ENCODE measurements at regions not wholly inside any gene's neighbourhood (a gene's known extent, or its start where the extent isn't known, plus 50 kb on each side); places are given as distances from the start of the nearest gene placed in this dataset.
"Not testable (repeated sequence)": the region's sequence is repeated elsewhere in the genome, so short reads cannot be mapped to it uniquely, and the experiment has no call there.

- DNase-seq (ENCODE audit: low read depth) = no peak
Observed at GRCh38 chr9:119758241-119758640, 389.0 kb upstream of the BRINP1 start.

GRCh38 chr9:119739476-119739875 is 370.2 kb upstream of the BRINP1 start:
- DNase-seq (ENCODE audit: low read depth) = no peak

GRCh38 chr9:119736491-119737454 is 367.5 kb upstream of the BRINP1 start:
- no peak for DNase-seq (ENCODE audit: low read depth)

- no peak for DNase-seq (ENCODE audit: low read depth)
Observed at GRCh38 chr9:119727988-119728387, 358.8 kb upstream of the BRINP1 start.

GRCh38 chr9:119726035-119726434 is 356.8 kb upstream of the BRINP1 start:
- no peak for DNase-seq (ENCODE audit: low read depth)

- no peak for DNase-seq (ENCODE audit: low read depth)
Observed at GRCh38 chr9:119722384-119722783, 353.1 kb upstream of the BRINP1 start.

GRCh38 chr9:119712325-119712724 is 343.1 kb upstream of the BRINP1 start:
- DNase-seq (ENCODE audit: low read depth) = no peak

- DNase-seq (ENCODE audit: low read depth) = no peak
Observed at GRCh38 chr9:119709431-119709830, 340.2 kb upstream of the BRINP1 start.

- no peak for DNase-seq (ENCODE audit: low read depth)
Observed at GRCh38 chr9:119707228-119707845, 338.1 kb upstream of the BRINP1 start.

GRCh38 chr9:119701651-119702050 is 332.4 kb upstream of the BRINP1 start:
- DNase-seq (ENCODE audit: low read depth) = no peak

GRCh38 chr9:119698535-119698934 is 329.3 kb upstream of the BRINP1 start:
- no peak for DNase-seq (ENCODE audit: low read depth)

GRCh38 chr9:119697996-119698395 is 328.8 kb upstream of the BRINP1 start:
- DNase-seq (ENCODE audit: low read depth) = no peak

GRCh38 chr9:119689879-119690278 is 320.6 kb upstream of the BRINP1 start:
- no peak for DNase-seq (ENCODE audit: low read depth)

GRCh38 chr9:119688547-119688946 is 319.3 kb upstream of the BRINP1 start:
- no peak for DNase-seq (ENCODE audit: low read depth)

- DNase-seq (ENCODE audit: low read depth) = no peak
Observed at GRCh38 chr9:119677811-119678505, 308.7 kb upstream of the BRINP1 start.

GRCh38 chr9:119675951-119676350 is 306.7 kb upstream of the BRINP1 start:
- no peak for DNase-seq (ENCODE audit: low read depth)

GRCh38 chr9:119672763-119673162 is 303.5 kb upstream of the BRINP1 start:
- DNase-seq (ENCODE audit: low read depth) = not testable (repeated sequence)

GRCh38 chr9:119667916-119668315 is 298.7 kb upstream of the BRINP1 start:
- DNase-seq (ENCODE audit: low read depth) = no peak

- no peak for DNase-seq (ENCODE audit: low read depth)
Observed at GRCh38 chr9:119667163-119667562, 297.9 kb upstream of the BRINP1 start.

- no peak for DNase-seq (ENCODE audit: low read depth)
Observed at GRCh38 chr9:119662329-119662728, 293.1 kb upstream of the BRINP1 start.

- DNase-seq (ENCODE audit: low read depth) = no peak
Observed at GRCh38 chr9:119652931-119653330, 283.7 kb upstream of the BRINP1 start.

GRCh38 chr9:119649205-119649604 is 280.0 kb upstream of the BRINP1 start:
- no peak for DNase-seq (ENCODE audit: low read depth)

Measured in activated T-cell treated with anti-CD3 and anti-CD28 coated beads for 48 hours (primary cell).